GM23248 (cell line): ENCODE measurements at regions not wholly inside any gene's neighbourhood (a gene's known extent, or its start where the extent isn't known, plus 50 kb on each side); places are given as distances from the start of the nearest gene placed in this dataset.

Source experiments
- DNase-seq: peaks from one replicate; pipeline ENCODE4 v3.0.0-alpha.2; 2015
- H2AFZ ChIP-seq: fragments of 200-600 bp; sonication (generic); 2 replicates; pipeline ENCODE4 v1.6.1; 2016; ENCODE audit warnings: antibody characterized with exemption
- H3F3A ChIP-seq: fragments of 200-600 bp; sonication (generic); 2 replicates; pipeline ENCODE4 v1.6.1; 2016; ENCODE audit warnings: mild to moderate bottlenecking, antibody characterized with exemption, mixed run types; ENCODE audit not compliant: insufficient read depth
- H3K27ac ChIP-seq: fragments of 200-600 bp; sonication (generic); 2 replicates; pipeline ENCODE4 v1.5.1; 2016; ENCODE audit warnings: mild to moderate bottlenecking
- H3K27me3 ChIP-seq: fragments of 200-600 bp; sonication (generic); replicated peaks from 2 replicates; pipeline ENCODE4 v1.6.1; 2016; ENCODE audit warnings: mild to moderate bottlenecking; ENCODE audit not compliant: insufficient read depth
- H3K36me3 ChIP-seq: fragments of 200-600 bp; sonication (generic); 2 replicates; pipeline ENCODE4 v1.6.1; 2016; ENCODE audit warnings: low read depth, mild to moderate bottlenecking
- H3K4me1 ChIP-seq: fragments of 200-600 bp; sonication (generic); 2 replicates; pipeline ENCODE4 v1.6.1; 2016; ENCODE audit warnings: mild to moderate bottlenecking; ENCODE audit not compliant: insufficient read depth
- H3K4me2 ChIP-seq: fragments of 200-600 bp; sonication (generic); one replicate; pipeline ENCODE4 v1.6.1; 2016; ENCODE audit warnings: mild to moderate bottlenecking; ENCODE audit not compliant: unreplicated experiment
- H3K4me3 ChIP-seq: fragments of 200-600 bp; sonication (generic); 2 replicates; pipeline ENCODE4 v1.5.1; 2016; ENCODE audit warnings: mild to moderate bottlenecking
- H3K79me2 ChIP-seq: fragments of 200-600 bp; sonication (generic); 2 replicates; pipeline ENCODE4 v1.6.1; 2016; ENCODE audit warnings: mild to moderate bottlenecking; ENCODE audit not compliant: insufficient read depth
- H3K9ac ChIP-seq: fragments of 200-600 bp; sonication (generic); 2 replicates; pipeline ENCODE4 v1.6.1; 2016; ENCODE audit warnings: mild to moderate bottlenecking
- H3K9me2 ChIP-seq: fragments of 200-600 bp; sonication (generic); 2 replicates; pipeline ENCODE4 v1.6.1; 2016; ENCODE audit warnings: mixed run types, mild to moderate bottlenecking, moderate library complexity; ENCODE audit not compliant: insufficient read depth
- H3K9me3 ChIP-seq: fragments of 200-600 bp; sonication (generic); one replicate; pipeline ENCODE4 v1.6.1; 2017; ENCODE audit warnings: low read depth
- H4K20me1 ChIP-seq: fragments of 200-600 bp; sonication (generic); 2 replicates; pipeline ENCODE4 v1.6.0; 2016; ENCODE audit not compliant: insufficient read depth
- EZH2 ChIP-seq: fragments of 200-600 bp; sonication (generic); IDR thresholded peaks from 2 replicates; pipeline ENCODE4 v1.6.1; 2018; ENCODE audit warnings: antibody characterized with exemption, mild to moderate bottlenecking; ENCODE audit not compliant: insufficient read depth, poor library complexity, severe bottlenecking
- EZH2phosphoT487 ChIP-seq: fragments of 200-600 bp; sonication (generic); IDR thresholded peaks from 2 replicates; pipeline ENCODE4 v1.6.1; 2018; ENCODE audit warnings: antibody characterized with exemption, moderate library complexity, mild to moderate bottlenecking, low read depth; ENCODE audit not compliant: insufficient read depth
- WGBS, 2 experiments: methylation state at CpG; one replicate each; pipeline ENCODE4 v1.1.6; 2015 to 2017; ENCODE audit warnings: low lambda C conversion rate in 2 of 2, low coverage in 1 of 2; ENCODE audit errors: missing lambda C conversion rate in 2 of 2; 5-methylcytosine and 5-hydroxymethylcytosine counted together
- in situ Hi-C: fragments of 300-500 bp; cut with MboI; formaldehyde crosslinking; loops from 2 replicates; pipeline ENCODE4 v1.15.0; 2020

DNA sequence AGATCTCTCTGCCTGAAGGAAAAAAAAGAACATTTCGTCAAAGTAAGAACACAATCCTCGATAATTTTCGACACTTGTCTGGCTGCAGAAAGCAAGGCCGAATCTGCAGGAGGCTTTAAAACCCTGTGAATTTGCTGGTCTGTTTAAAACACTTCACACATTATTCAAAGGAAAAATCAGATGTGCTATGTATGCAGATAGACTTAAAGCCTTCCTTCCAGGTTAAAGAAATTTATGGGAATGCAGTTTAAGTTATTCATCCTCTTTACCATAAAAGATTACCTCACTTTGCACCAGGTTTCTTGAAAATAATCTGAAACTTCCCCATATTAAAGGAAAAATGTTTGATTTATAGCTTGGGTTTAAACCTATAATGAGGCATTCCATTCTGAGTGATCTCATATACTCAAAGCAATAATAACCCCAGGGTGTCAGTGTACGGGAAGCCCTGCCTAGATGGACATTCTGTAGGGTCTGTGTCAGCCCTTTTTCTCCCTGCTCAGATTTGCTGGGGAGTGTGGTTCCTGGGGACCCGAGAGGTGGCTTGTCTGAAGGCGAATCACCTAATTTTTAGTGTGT, 323.5 kb upstream of the SLC24A2 start:
- no peak overlapping the region for H3K4me3 ChIP-seq
- H3K9ac ChIP-seq = no peak overlapping the region
- H3F3A ChIP-seq = no peaks in the 10 kb centered on the region
- no peak for DNase-seq
- no peak overlapping the region for H2AFZ ChIP-seq
- no peaks in the 10 kb centered on the region for H3K4me1 ChIP-seq
- H3K36me3 ChIP-seq = no peaks in the 10 kb centered on the region
- H3K9me3 ChIP-seq = no peaks in the 10 kb centered on the region
- no peaks in the 10 kb centered on the region for H3K27me3 ChIP-seq
- no peaks in the 10 kb centered on the region for H3K9me2 ChIP-seq
- H3K4me2 ChIP-seq = no peak overlapping the region
- WGBS, 2 experiments = 42 to 49% methylated on average over 7 of the region's 7 CpGs
- in situ Hi-C loops = no loop called here
- H3K79me2 ChIP-seq = no peaks in the 10 kb centered on the region
- H4K20me1 ChIP-seq = no peaks in the 10 kb centered on the region
- H3K27ac ChIP-seq = no peak overlapping the region
- no peak for TF ChIP-seq EZH2phosphoT487
- TF ChIP-seq EZH2 = no peak

DNA sequence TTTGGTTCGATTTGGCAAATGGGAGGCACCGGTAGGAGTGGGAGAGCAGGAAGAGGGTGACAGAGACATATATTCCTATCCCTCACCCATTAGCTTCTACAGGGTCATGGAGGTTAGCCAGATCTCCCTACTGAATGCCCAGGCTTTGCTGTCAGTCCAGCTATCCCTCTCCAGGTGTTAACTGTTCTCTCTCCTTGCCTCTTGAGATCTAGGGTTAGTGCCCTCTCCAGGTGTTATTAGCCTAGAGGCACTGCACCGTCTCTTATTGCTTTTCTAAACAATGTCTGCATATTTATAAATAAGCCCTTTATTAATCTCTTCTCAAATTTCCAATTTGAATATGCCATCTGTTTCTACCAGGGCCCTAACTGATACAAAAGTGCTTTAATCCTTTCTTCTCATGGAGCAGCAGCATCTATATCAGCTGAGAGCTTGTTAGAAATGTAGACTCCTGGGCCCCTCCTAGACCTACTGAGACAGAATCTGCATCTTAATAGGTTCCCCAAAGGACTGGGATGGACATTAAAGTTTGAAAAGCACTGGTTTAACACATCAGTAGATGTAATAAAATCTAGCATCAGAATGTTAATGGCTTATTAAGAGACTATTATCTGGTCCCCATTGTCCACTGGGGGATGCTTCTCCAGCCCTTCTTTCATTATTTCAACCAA, 322.5 kb upstream of the SLC24A2 start:
- no peaks in the 10 kb centered on the region for H3K4me1 ChIP-seq
- H3F3A ChIP-seq = no peaks in the 10 kb centered on the region
- H3K79me2 ChIP-seq = no peaks in the 10 kb centered on the region
- H3K4me3 ChIP-seq = no peak overlapping the region
- TF ChIP-seq EZH2 = no peak
- TF ChIP-seq EZH2phosphoT487 = no peak
- H3K27ac ChIP-seq = no peak overlapping the region
- in situ Hi-C loops = no loop called here
- no peaks in the 10 kb centered on the region for H3K27me3 ChIP-seq
- 29 to 39% methylated on average over 3 of the region's 3 CpGs for WGBS, 2 experiments
- H3K36me3 ChIP-seq = no peaks in the 10 kb centered on the region
- no peaks in the 10 kb centered on the region for H3K9me3 ChIP-seq
- DNase-seq = no peak
- H3K9ac ChIP-seq = no peak overlapping the region
- no peak overlapping the region for H3K4me2 ChIP-seq
- no peaks in the 10 kb centered on the region for H3K9me2 ChIP-seq
- no peak overlapping the region for H2AFZ ChIP-seq
- no peaks in the 10 kb centered on the region for H4K20me1 ChIP-seq

DNA sequence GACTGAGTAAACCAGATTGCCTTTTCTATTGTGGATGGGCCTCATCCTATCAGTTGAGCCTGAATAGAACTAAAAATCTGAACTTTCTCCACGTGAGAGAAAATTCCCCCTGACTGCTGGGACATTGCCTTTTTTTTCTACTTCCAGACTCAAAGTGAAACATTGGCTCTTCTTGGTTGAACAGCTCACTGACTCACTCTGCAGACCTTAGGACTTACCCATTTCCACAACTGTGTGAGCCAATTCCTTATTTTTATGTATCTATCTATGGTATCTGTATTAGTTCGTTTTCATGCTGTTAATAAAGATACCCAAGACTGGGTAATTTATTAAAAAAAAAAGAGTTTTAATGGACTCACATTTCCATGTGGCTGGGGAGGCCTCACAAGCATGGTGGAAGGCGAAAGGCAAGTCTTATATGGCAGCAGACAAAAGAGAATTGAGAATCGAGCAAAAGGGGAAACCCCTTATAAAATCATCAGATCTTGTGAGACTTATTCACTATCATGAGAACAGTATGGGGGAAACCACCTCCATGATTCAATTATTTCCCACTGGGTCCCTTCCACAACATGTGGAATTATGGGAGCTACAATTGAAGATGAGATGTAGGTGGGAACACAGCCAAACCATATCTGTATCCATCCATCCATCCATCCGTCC, 306.7 kb upstream of the SLC24A2 start:
- Histone ChIP-seq H3F3A (no peaks in the 10 kb centered on the region), H3K4me2 (no peak overlapping the region), H3K27ac (no peak overlapping the region), H3K36me3 (no peaks in the 10 kb centered on the region), H4K20me1 (no peaks in the 10 kb centered on the region), H3K4me1 (no peaks in the 10 kb centered on the region), H2AFZ (no peak overlapping the region), H3K9me3 (no peaks in the 10 kb centered on the region), H3K79me2 (no peaks in the 10 kb centered on the region), H3K27me3 (peaks cover 9% of the 10 kb centered on the region; the same call in 1 of the 2 replicates), H3K9ac (no peak overlapping the region), H3K9me2 (no peaks in the 10 kb centered on the region), H3K4me3 (no peak overlapping the region)
- TF ChIP-seq EZH2phosphoT487 (no peak), EZH2 (no peak)
- no peak for DNase-seq
- in situ Hi-C loops = no loop called here
- 44 to 46% methylated on average over 5 of the region's 5 CpGs for WGBS, 2 experiments

DNA sequence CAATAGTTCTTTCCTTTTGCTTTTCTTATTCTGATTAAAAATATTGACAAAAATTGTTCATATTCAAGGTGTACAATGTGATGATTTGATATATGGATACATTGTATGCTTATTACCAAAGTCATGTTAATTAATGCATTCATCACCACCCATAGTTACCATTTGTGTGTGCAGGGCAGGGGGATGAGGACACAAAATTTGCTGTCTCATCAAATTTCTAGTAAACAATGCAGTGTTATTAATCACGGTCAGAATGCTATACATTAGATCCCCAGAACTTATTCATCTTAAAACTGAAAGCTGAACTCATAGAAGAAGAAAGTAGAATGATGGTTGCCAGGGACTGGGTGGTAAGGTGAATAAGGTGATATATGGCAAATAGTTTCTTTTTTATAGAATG, 303.7 kb upstream of the SLC24A2 start:
- Histone ChIP-seq H3K4me1 (no peaks in the 10 kb centered on the region), H3K27me3 (no peaks in the 10 kb centered on the region; the same call in 1 of the 2 replicates), H2AFZ (no peak overlapping the region), H3K79me2 (no peaks in the 10 kb centered on the region), H3K36me3 (no peaks in the 10 kb centered on the region), H3K4me2 (no peak overlapping the region), H3K4me3 (no peak overlapping the region), H3K9ac (no peak overlapping the region), H3K27ac (no peak overlapping the region), H3K9me2 (no peaks in the 10 kb centered on the region), H3F3A (no peaks in the 10 kb centered on the region), H3K9me3 (no peaks in the 10 kb centered on the region), H4K20me1 (no peaks in the 10 kb centered on the region)
- no peak for DNase-seq
- 62 to 64% methylated on average over 1 of the region's 1 CpG for WGBS, 2 experiments
- TF ChIP-seq EZH2 (no peak), EZH2phosphoT487 (no peak)
- in situ Hi-C loops = no loop called here
